Ovary (tissue), 7 donors: ENCODE measurements at regions not wholly inside any gene's neighbourhood (a gene's known extent, or its start where the extent isn't known, plus 50 kb on each side); places are given as distances from the start of the nearest gene placed in this dataset.

Experiments
- DNase-seq, 5 donors: peaks; one replicate each; pipeline ENCODE4 v3.0.0-alpha.2; 2019 to 2020
- H3K27ac ChIP-seq, 2 donors: fragments of 200-600 bp; one replicate each; pipeline versions ENCODE4 v1.5.1 to v1.8.0; 2019 to 2022
- H3K27me3 ChIP-seq: fragments of 200-600 bp; one replicate; pipeline ENCODE4 v1.8.0; 2022
- H3K36me3 ChIP-seq: fragments of 200-600 bp; sonication (generic); one replicate; pipeline ENCODE4 v1.5.1; 2019
- H3K4me1 ChIP-seq: one replicate; pipeline ENCODE4 v1.8.1; 2013; ENCODE audit warnings: mild to moderate bottlenecking, moderate library complexity; ENCODE audit not compliant: insufficient read depth
- H3K4me3 ChIP-seq: fragments of 200-600 bp; sonication (generic); one replicate; pipeline ENCODE4 v1.5.1; 2017
- H3K9me3 ChIP-seq, 2 donors: fragments of 200-600 bp in 1 of 2; sonication (generic) in 1 of 2; one replicate each; pipeline versions ENCODE4 v1.5.1 to v1.8.1; 2013 to 2019; ENCODE audit warnings: mild to moderate bottlenecking in 1 of 2, moderate library complexity in 1 of 2
- CTCF ChIP-seq, 3 donors: fragments of 450-650 bp in 2 of 3; fragments of 200-600 bp in 1 of 3; IDR thresholded peaks; one replicate each; pipeline versions ENCODE4 v1.5.1 to v1.8.0; 2016 to 2022; ENCODE audit warnings: antibody characterized with exemption in 3 of 3, mild to moderate bottlenecking in 1 of 3
- EP300 ChIP-seq: sonication (generic); formaldehyde crosslinking; IDR thresholded peaks from one replicate; pipeline ENCODE4 v1.6.1; 2017; ENCODE audit warnings: antibody characterized with exemption
- POLR2A ChIP-seq: fragments of 450-650 bp; IDR thresholded peaks from one replicate; pipeline ENCODE4 v1.6.1; 2017; ENCODE audit warnings: antibody characterized with exemption, mild to moderate bottlenecking, moderate library complexity
- WGBS, 3 donors: extraction: QIAGEN DNeasy Blood & Tissue Kit in 1 of 3; methylation state at CpG; one replicate each; pipeline versions ENCODE4 v1.1.5 to v1.1.7; 2013 to 2017; 5-methylcytosine and 5-hydroxymethylcytosine counted together
- intact Hi-C, 4 donors: fragments of 100-400 bp; cut with DNase I; formaldehyde crosslinking; loops; one replicate each; pipeline versions ENCODE4 v1.11.0 to v1.15.1; 2022 to 2023
- donor health status: DM: no; HTN: no; CAD: no; lungs with moderate emphysema.
- donor health status: DM: no; HTN: no; CAD: no.
- donor health status: Bipolar disorder and iron deficiency.
- donor health status: DM: no; HTN: no; CAD: no.
- donor health status: DM: yes; HTN: yes; CAD: no.

GRCh38 chr1:34389974-34390373 lies 213.3 kb downstream of the C1orf94 start:
- Histone ChIP-seq H3K36me3 (no peaks in the 10 kb centered on the region), H3K9me3 (no peaks in the 10 kb centered on the region), H3K4me3 (no peak overlapping the region), H3K4me1 (no peaks in the 10 kb centered on the region), H3K27me3 (no peaks in the 10 kb centered on the region), H3K27ac (no peak overlapping the region)
- TF ChIP-seq POLR2A = no peak
- no peak for TF ChIP-seq CTCF (IDR thresholded peaks at IDR 0.05)
- no peak for TF ChIP-seq EP300
- intact Hi-C loops = no loop called here
- 79 to 87% (median 80%) methylated on average over 1 of the region's 1 CpG for WGBS, 3 donors
- DNase-seq = no peak

GRCh38 chr1:34396042-34396441 lies 219.3 kb downstream of the C1orf94 start:
- intact Hi-C loops = no loop called here
- WGBS, 3 donors = 72 to 87% (median 80%) methylated on average over 2 of the region's 2 CpGs
- Histone ChIP-seq H3K27ac (no peak overlapping the region), H3K4me3 (no peak overlapping the region), H3K4me1 (no peaks in the 10 kb centered on the region), H3K9me3 (no peaks in the 10 kb centered on the region), H3K27me3 (no peaks in the 10 kb centered on the region), H3K36me3 (no peaks in the 10 kb centered on the region)
- TF ChIP-seq CTCF (IDR thresholded peaks at IDR 0.05) = no peak
- TF ChIP-seq POLR2A = no peak
- TF ChIP-seq EP300 = no peak
- DNase-seq = no peak

- DNase-seq = no peak
- WGBS, 3 donors = 85 to 94% (median 91%) methylated on average over 5 of the region's 5 CpGs
- H3K4me3 ChIP-seq = no peak overlapping the region
Measured at GRCh38 chr1:34398241-34398915, 221.7 kb downstream of the C1orf94 start.

GRCh38 chr1:34398916-34399275 lies 222.2 kb downstream of the C1orf94 start:
- TF ChIP-seq EP300 (no peak), CTCF (IDR thresholded peaks at IDR 0.05) (no peak), POLR2A (no peak)
- DNase-seq = no peak
- H3K27ac ChIP-seq = no peak overlapping the region
- intact Hi-C loops = no loop called here
- H3K4me1 ChIP-seq = no peaks in the 10 kb centered on the region
- H3K36me3 ChIP-seq = no peaks in the 10 kb centered on the region
- no peaks in the 10 kb centered on the region for H3K9me3 ChIP-seq
- no peaks in the 10 kb centered on the region for H3K27me3 ChIP-seq
- 34 to 46% (median 35%) methylated on average over 4 of the region's 4 CpGs for WGBS, 3 donors
- H3K4me3 ChIP-seq = no peak overlapping the region

More at GRCh38 chr1:34398241-34398915, 221.7 kb downstream of the C1orf94 start:
- Histone ChIP-seq H3K36me3 (no peaks in the 10 kb centered on the region), H3K27me3 (no peaks in the 10 kb centered on the region), H3K4me1 (no peaks in the 10 kb centered on the region), H3K27ac (no peak overlapping the region), H3K9me3 (no peaks in the 10 kb centered on the region)
- TF ChIP-seq CTCF (IDR thresholded peaks at IDR 0.05) (no peak), POLR2A (no peak)
- intact Hi-C loops = no loop called here
